Uterus (tissue), 3 donors: ENCODE measurements at regions not wholly inside any gene's neighbourhood (a gene's known extent, or its start where the extent isn't known, plus 50 kb on each side); places are given as distances from the start of the nearest gene placed in this dataset.

Experiments
- DNase-seq, 2 donors: peaks; one replicate each; pipeline ENCODE4 v3.0.0-alpha.2; 2019 to 2020
- H3K27ac ChIP-seq, 2 donors: fragments of 200-600 bp; sonication (generic); 1 replicate in 1 of 2; 2 replicates in 1 of 2; pipeline ENCODE4 v1.5.1; 2016 to 2018
- H3K27me3 ChIP-seq, 2 donors: fragments of 200-600 bp; sonication (generic); one replicate each; pipeline ENCODE4 v1.5.1; 2018 to 2019; ENCODE audit warnings: control low read depth in 1 of 2
- H3K36me3 ChIP-seq, 2 donors: fragments of 200-600 bp; sonication (generic); one replicate each; pipeline ENCODE4 v1.5.1; 2019; ENCODE audit warnings: control low read depth in 1 of 2
- H3K4me1 ChIP-seq, 2 donors: fragments of 200-600 bp; sonication (generic); one replicate each; pipeline ENCODE4 v1.5.1; 2018 to 2019; ENCODE audit warnings: control low read depth in 1 of 2
- H3K4me3 ChIP-seq, 2 donors: fragments of 200-600 bp; sonication (generic); 1 replicate in 1 of 2; 2 replicates in 1 of 2; pipeline ENCODE4 v1.5.1; 2018 to 2019; ENCODE audit warnings: mild to moderate bottlenecking in 1 of 2
- H3K9me3 ChIP-seq, 2 donors: fragments of 200-600 bp; sonication (generic); one replicate each; pipeline ENCODE4 v1.5.1; 2019; ENCODE audit warnings: control low read depth in 1 of 2
- CTCF ChIP-seq, 4 experiments: fragments of 200-600 bp in 2 of 4; fragments of 450-650 bp in 2 of 4; sonication (generic) in 2 of 4; IDR thresholded peaks; one replicate each; pipeline ENCODE4 v1.5.1; 2016 to 2019; ENCODE audit warnings: antibody characterized with exemption in 4 of 4, mild to moderate bottlenecking in 2 of 4, moderate library complexity in 1 of 4
- POLR2A ChIP-seq, 2 donors: fragments of 450-650 bp; IDR thresholded peaks; one replicate each; pipeline ENCODE4 v1.6.1; 2016; ENCODE audit warnings: antibody characterized with exemption in 2 of 2, mild to moderate bottlenecking in 1 of 2, moderate library complexity in 1 of 2
- intact Hi-C: fragments of 100-400 bp; cut with DNase I; formaldehyde crosslinking; loops from one replicate; pipeline ENCODE4 v1.15.1; 2023; ENCODE audit warnings: low total_unique reads
- donor health status: DM: yes; HTN: yes; CAD: no.

GRCh38 chr9:11646831-11647230, 1034.0 kb upstream of the PTPRD start:
- H3K27ac ChIP-seq = no peak overlapping the region
- DNase-seq = no peak
- H3K4me1 ChIP-seq = no peaks in the 10 kb centered on the region
- no peak overlapping the region for H3K4me3 ChIP-seq
- H3K27me3 ChIP-seq = no peaks in the 10 kb centered on the region
- TF ChIP-seq CTCF (IDR thresholded peaks at IDR 0.05) = no peak
- TF ChIP-seq POLR2A (IDR thresholded peaks at IDR 0.05) = no peak
- intact Hi-C loops = no loop called here
- no peaks in the 10 kb centered on the region for H3K9me3 ChIP-seq
- H3K36me3 ChIP-seq = no peaks in the 10 kb centered on the region

DNA sequence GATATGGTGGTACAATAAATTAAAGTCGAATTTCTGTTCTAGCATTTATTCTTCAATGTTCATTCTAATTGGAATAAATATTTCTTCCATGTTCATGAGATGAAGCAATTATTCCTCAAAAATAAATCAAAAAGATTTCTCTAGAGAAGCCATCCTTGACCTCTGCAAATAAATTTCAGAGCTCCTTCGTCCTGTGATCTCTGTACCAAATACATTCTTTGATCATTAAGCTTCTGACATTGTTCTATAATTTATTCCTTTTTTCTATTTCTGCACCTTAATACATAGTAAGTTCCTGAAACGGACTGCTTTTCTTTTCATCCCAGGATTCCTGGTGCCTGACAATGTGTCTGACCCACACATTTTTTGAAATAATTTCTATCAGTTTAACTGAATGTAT, 1039.3 kb upstream of the TYRP1 start:
- no peaks in the 10 kb centered on the region for H3K9me3 ChIP-seq
- no peak for DNase-seq
- H3K36me3 ChIP-seq = no peaks in the 10 kb centered on the region
- H3K4me3 ChIP-seq = no peak overlapping the region
- intact Hi-C loops = no loop called here
- TF ChIP-seq POLR2A (IDR thresholded peaks at IDR 0.05) (no peak), CTCF (IDR thresholded peaks at IDR 0.05) (no peak)
- H3K27me3 ChIP-seq = no peaks in the 10 kb centered on the region
- H3K27ac ChIP-seq = no peak overlapping the region
- H3K4me1 ChIP-seq = no peaks in the 10 kb centered on the region

DNA sequence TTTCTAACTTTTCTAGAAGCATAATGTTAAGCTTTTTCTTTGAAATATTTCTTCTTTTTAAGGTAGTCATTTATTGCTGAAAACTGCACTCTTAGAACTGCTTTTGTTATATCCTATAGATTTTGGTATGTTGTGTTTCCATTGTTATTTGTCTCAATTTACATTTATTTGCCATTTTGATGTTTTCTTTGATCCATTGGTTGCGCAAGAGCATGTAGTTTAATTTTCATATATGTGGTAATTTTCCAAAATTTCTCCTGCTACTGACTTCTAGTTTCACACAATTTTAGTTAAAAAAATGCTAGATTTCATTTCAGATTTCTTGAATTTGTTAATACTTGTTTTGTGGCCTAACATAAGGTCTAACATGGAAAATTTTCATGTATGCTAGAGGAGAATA, 1029.3 kb upstream of the TYRP1 start:
- TF ChIP-seq CTCF (IDR thresholded peaks at IDR 0.05) (no peak), POLR2A (IDR thresholded peaks at IDR 0.05) (no peak)
- Histone ChIP-seq H3K27me3 (peaks cover 0 to 5% of the 10 kb centered on the region in 2 donors), H3K9me3 (peaks cover 0 to 4% of the 10 kb centered on the region in 2 donors), H3K4me1 (no peaks in the 10 kb centered on the region), H3K27ac (no peak overlapping the region), H3K4me3 (no peak overlapping the region), H3K36me3 (no peaks in the 10 kb centered on the region)
- DNase-seq = no peak
- intact Hi-C loops = no loop called here

GRCh38 chr9:11676821-11677220, 1016.4 kb upstream of the TYRP1 start:
- TF ChIP-seq CTCF (IDR thresholded peaks at IDR 0.05) (no peak), POLR2A (IDR thresholded peaks at IDR 0.05) (no peak)
- H3K27me3 ChIP-seq = no peaks in the 10 kb centered on the region
- H3K9me3 ChIP-seq = no peaks in the 10 kb centered on the region
- intact Hi-C loops = no loop called here
- H3K4me3 ChIP-seq = no peak overlapping the region
- H3K27ac ChIP-seq = no peak overlapping the region
- DNase-seq = no peak
- H3K36me3 ChIP-seq = peaks cover 0 to 4% of the 10 kb centered on the region in 2 donors
- no peaks in the 10 kb centered on the region for H3K4me1 ChIP-seq

DNA sequence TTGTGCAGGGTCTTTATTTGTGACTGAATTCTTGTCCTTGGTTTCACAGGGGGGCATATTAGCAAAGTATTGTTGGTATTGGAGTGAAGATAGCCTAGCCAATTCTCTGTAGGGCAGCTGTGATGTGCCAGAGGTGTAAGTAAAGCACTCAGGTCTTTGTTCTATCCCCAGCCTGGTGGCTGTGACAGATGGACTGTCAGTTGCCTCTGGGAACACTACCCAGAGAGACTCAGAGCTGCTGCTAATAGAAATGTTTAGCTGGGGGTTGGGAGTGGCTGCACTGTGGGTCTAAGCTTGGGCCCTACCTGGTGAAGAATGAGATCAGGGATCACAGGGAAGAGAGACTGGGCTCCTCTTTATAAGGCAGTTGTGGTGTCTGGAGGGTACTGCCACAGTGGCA, 1006.5 kb upstream of the TYRP1 start:
- no peak for TF ChIP-seq POLR2A (IDR thresholded peaks at IDR 0.05)
- no peak for TF ChIP-seq CTCF (IDR thresholded peaks at IDR 0.05)
- no peak overlapping the region for H3K4me3 ChIP-seq
- H3K4me1 ChIP-seq = no peaks in the 10 kb centered on the region
- no peak for DNase-seq
- no peak overlapping the region for H3K27ac ChIP-seq
- H3K9me3 ChIP-seq = no peaks in the 10 kb centered on the region
- intact Hi-C loops = no loop called here
- no peaks in the 10 kb centered on the region for H3K36me3 ChIP-seq
- H3K27me3 ChIP-seq = no peaks in the 10 kb centered on the region
